ENCODE measurements at regions not wholly inside any gene's neighbourhood (a gene's known extent, or its start where the extent isn't known, plus 50 kb on each side); places are given as distances from the start of the nearest gene placed in this dataset.

- TF ChIP-seq CTCF (conservative IDR thresholded peaks at IDR 0.05; ENCODE audit: low read depth in 2 of 2) (no peak), ETS1 (IDR thresholded peaks at IDR 0.05) (no peak), ZNF114 (CRISPR knock-in tag; IDR thresholded peaks at IDR 0.05) (no peak), POLR2AphosphoS5 (IDR thresholded peaks at IDR 0.05; ENCODE audit: low read depth) (no peak), STAT1 (IDR thresholded peaks at IDR 0.05; ENCODE audit: unreplicated experiment) (no peak)
Measured at GRCh38 chr14:86450085-86450484, 920.1 kb downstream of the FLRT2 start (continued).

- no peak overlapping the region for H3K4me3 ChIP-seq
- H3K4me1 Mint-ChIP-seq = no peaks in the 10 kb centered on the region
- H3K9me3 Mint-ChIP-seq = no peaks in the 10 kb centered on the region
- no peaks in the 10 kb centered on the region for H3K36me3 Mint-ChIP-seq (ENCODE audit: low read depth)
- H3K27me3 ChIP-seq (ENCODE audit: insufficient read depth) = no peaks in the 10 kb centered on the region
- no peak for DNase-seq (ENCODE audit: low spot score)
- no peak overlapping the region for H3K4me3 Mint-ChIP-seq
- no peaks in the 10 kb centered on the region for H3K36me3 ChIP-seq (ENCODE audit: insufficient read depth)
- no peak for ATAC-seq
- no peak overlapping the region for H3K27ac Mint-ChIP-seq
- H3K79me2 ChIP-seq (replicated peaks; ENCODE audit: insufficient read depth) = no peaks in the 10 kb centered on the region
- no peaks in the 10 kb centered on the region for H4K20me1 ChIP-seq (replicated peaks; ENCODE audit: insufficient read depth)
- H2AFZ ChIP-seq = no peak overlapping the region
- H3K27me3 Mint-ChIP-seq (ENCODE audit: insufficient read depth, low read depth, poor library complexity) = no peaks in the 10 kb centered on the region
- H3F3A ChIP-seq (replicated peaks; ENCODE audit: low read depth) = no peaks in the 10 kb centered on the region
- no peaks in the 10 kb centered on the region for H3K4me1 ChIP-seq (ENCODE audit: insufficient read depth)
- no peak overlapping the region for H3K27ac ChIP-seq (ENCODE audit: low read depth)
- H3K4me2 ChIP-seq = no peak overlapping the region
- H3K9me2 ChIP-seq (ENCODE audit: insufficient read depth) = no peaks in the 10 kb centered on the region
- TF ChIP-seq ZNF331 (CRISPR knock-in tag; IDR thresholded peaks at IDR 0.05; ENCODE audit: low read depth) (no peak), ETS1 (IDR thresholded peaks at IDR 0.05) (no peak), NANOG (IDR thresholded peaks at IDR 0.05; ENCODE audit: borderline replicate concordance) (no peak), EZH2 (IDR thresholded peaks at IDR 0.05; ENCODE audit: low read depth, unreplicated experiment) (no peak), EZH2phosphoT487 (IDR thresholded peaks at IDR 0.05; ENCODE audit: unreplicated experiment) (no peak), REST (IDR thresholded peaks at IDR 0.05; ENCODE audit: unreplicated experiment) (no peak), POLR2AphosphoS5 (IDR thresholded peaks at IDR 0.05; ENCODE audit: low read depth) (no peak), ZNF462 (CRISPR knock-in tag; IDR thresholded peaks at IDR 0.05) (no peak), CREB1 (CRISPR knock-in tag; IDR thresholded peaks at IDR 0.05; ENCODE audit: low read depth) (no peak), STAT1 (IDR thresholded peaks at IDR 0.05; ENCODE audit: unreplicated experiment) (no peak), ZNF114 (CRISPR knock-in tag; IDR thresholded peaks at IDR 0.05) (no peak)
Measured at GRCh38 chr14:86442135-86442534, 912.2 kb downstream of the FLRT2 start.

All from GM23338 (cell line).